ENCODE measurements at regions not wholly inside any gene's neighbourhood (a gene's known extent, or its start where the extent isn't known, plus 50 kb on each side); places are given as distances from the start of the nearest gene placed in this dataset.

DNA sequence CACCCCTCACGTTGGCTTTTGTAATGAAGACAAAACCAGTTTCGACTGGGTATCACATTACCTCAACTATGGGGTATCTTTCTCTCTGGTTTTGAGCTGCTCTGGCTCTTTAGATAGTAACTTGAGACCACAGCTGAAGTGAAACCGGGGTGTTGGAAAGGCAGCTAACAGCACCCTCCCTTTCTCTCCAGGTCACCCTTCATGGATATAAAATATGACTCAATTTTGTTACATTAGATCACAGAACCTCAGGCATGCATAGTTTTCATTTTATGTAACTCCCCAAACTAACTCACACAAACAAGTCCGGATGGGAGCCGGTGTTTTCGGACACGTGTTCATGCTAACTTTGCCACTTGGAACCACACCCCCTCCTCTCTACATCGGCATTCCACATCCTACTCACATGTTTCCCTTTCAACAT, 90.7 kb downstream of the NR2F2 start:
- Histone ChIP-seq H3K36me3 (no peaks in the 10 kb centered on the region), H3K4me1 (peaks cover 0 to 6% of the 10 kb centered on the region in 2 donors), H3K9me3 (no peaks in the 10 kb centered on the region), H3K27ac (no peak overlapping the region), H3K4me3 (no peak overlapping the region), H3K27me3 (peaks cover 51 to 58% (median 54%) of the 10 kb centered on the region in 3 donors)
- ATAC-seq (no peak), DNase-seq (no peak)
- in situ Hi-C loops (cut with MboI; ENCODE audit: low sequenced_read_pairs in 4 of 4) (no loop called here), intact Hi-C loops (cut with DNase I; ENCODE audit: low total_unique reads) (loop anchor here (10.0 kb wide), 1 partner anchor 366 kb away; no protein-coding TSS in a partner anchor)
- no peak for TF ChIP-seq POLR2A (IDR thresholded peaks at IDR 0.05)

DNA sequence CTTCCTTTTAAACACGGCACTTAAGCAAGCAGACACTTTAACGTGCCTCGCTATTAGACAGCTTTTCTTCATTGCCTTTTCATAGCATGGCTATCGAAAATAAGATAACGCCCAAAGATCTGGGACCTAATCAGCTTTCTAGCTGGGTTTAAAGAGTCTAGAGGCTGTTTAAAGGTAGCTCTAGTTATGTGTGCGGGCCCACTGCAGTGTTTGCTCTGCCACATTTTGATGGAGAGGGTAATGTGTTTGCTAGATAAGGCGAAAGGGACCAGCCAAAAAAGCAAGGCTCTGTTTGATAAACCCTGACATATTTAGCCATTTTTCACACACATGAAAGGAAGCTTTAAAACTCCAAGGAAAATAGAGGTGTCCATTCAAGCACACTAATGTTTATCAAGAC, 91.6 kb downstream of the NR2F2 start:
- Histone ChIP-seq H3K9me3 (no peaks in the 10 kb centered on the region), H3K27me3 (peaks cover 42 to 48% (median 45%) of the 10 kb centered on the region in 3 donors), H3K27ac (no peak overlapping the region), H3K4me3 (no peak overlapping the region), H3K36me3 (no peaks in the 10 kb centered on the region), H3K4me1 (no peaks in the 10 kb centered on the region)
- DNase-seq (no peak), ATAC-seq (no peak)
- in situ Hi-C loops (cut with MboI; ENCODE audit: low sequenced_read_pairs in 4 of 4) (no loop called here), intact Hi-C loops (cut with DNase I; ENCODE audit: low total_unique reads) (loop anchor here (10.0 kb wide), 1 partner anchor 367 kb away; no protein-coding TSS in a partner anchor)
- TF ChIP-seq, protein P1, sequence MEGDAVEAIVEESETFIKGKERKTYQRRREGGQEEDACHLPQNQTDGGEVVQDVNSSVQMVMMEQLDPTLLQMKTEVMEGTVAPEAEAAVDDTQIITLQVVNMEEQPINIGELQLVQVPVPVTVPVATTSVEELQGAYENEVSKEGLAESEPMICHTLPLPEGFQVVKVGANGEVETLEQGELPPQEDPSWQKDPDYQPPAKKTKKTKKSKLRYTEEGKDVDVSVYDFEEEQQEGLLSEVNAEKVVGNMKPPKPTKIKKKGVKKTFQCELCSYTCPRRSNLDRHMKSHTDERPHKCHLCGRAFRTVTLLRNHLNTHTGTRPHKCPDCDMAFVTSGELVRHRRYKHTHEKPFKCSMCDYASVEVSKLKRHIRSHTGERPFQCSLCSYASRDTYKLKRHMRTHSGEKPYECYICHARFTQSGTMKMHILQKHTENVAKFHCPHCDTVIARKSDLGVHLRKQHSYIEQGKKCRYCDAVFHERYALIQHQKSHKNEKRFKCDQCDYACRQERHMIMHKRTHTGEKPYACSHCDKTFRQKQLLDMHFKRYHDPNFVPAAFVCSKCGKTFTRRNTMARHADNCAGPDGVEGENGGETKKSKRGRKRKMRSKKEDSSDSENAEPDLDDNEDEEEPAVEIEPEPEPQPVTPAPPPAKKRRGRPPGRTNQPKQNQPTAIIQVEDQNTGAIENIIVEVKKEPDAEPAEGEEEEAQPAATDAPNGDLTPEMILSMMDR (IDR thresholded peaks at IDR 0.05 in 4 of 5, conservative IDR thresholded peaks at IDR 0.05 in 1 of 5) = no peak
- no peak for TF ChIP-seq POLR2A (IDR thresholded peaks at IDR 0.05)

DNA sequence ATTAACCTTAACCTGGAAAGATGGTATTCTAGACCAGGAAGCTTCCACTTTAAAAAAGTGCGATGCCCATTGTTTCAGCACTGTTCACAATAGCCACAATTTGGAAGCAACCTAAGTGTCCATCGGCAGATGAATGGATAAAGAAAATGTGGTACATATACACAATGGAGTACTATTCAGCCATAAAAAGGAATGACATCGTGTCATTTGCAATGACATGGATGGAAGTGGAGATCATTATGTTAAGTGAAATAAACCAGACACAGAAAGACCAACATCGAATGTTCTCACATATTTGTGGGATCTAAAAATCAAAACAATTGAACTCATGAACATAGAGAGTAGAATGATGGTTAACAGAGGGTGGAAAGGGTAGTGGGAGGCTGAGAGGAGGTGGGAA, 94.2 kb downstream of the NR2F2 start:
- TF ChIP-seq, protein P1 (IDR thresholded peaks at IDR 0.05 in 4 of 5, conservative IDR thresholded peaks at IDR 0.05 in 1 of 5) = no peak
- no peak for TF ChIP-seq POLR2A (IDR thresholded peaks at IDR 0.05)
- DNase-seq (no peak), ATAC-seq (no peak)
- Histone ChIP-seq H3K27ac (no peak overlapping the region), H3K27me3 (peaks cover 17 to 24% (median 21%) of the 10 kb centered on the region in 3 donors), H3K4me1 (peaks cover 0 to 6% of the 10 kb centered on the region in 2 donors), H3K4me3 (no peak overlapping the region), H3K36me3 (no peaks in the 10 kb centered on the region), H3K9me3 (no peaks in the 10 kb centered on the region)
- intact Hi-C loops (cut with DNase I; ENCODE audit: low total_unique reads) (loop anchor here (10.0 kb wide), 1 partner anchor 370 kb away; no protein-coding TSS in a partner anchor), in situ Hi-C loops (cut with MboI; ENCODE audit: low sequenced_read_pairs in 4 of 4) (no loop called here)

DNA sequence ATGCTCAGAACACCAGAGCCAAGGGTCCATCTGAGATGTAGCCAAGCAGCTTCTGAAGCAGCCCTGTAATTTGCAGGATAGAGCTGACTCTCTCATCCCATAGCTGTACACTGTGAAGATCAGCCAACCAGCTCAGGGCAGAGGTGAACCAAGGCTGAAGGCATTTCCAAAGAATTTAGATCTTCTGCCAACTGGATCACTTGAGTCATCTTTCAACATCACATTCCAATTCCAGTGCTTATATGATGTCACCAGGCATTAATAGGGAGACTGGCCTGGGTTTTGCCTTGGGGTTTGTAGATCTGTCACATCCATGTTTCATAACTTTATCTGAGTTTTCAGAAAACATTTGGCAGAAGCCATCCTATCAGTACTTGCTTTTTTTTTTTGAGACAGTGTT, 98.2 kb downstream of the NR2F2 start:
- ATAC-seq = peak; percentile 99
- peak in 1 of 2 donors; percentile 41 for DNase-seq
- peaks cover 0 to 6% of the 10 kb centered on the region in 2 donors for H3K4me1 ChIP-seq
- TF ChIP-seq, protein P1 (IDR thresholded peaks at IDR 0.05 in 4 of 5, conservative IDR thresholded peaks at IDR 0.05 in 1 of 5) = no peak
- no peak for TF ChIP-seq POLR2A (IDR thresholded peaks at IDR 0.05)
- in situ Hi-C loops (cut with MboI; ENCODE audit: low sequenced_read_pairs in 4 of 4) = no loop called here
- peaks cover 0 to 5% (median 5%) of the 10 kb centered on the region in 3 donors for H3K27me3 ChIP-seq
- H3K36me3 ChIP-seq = no peaks in the 10 kb centered on the region
- peak overlapping the region in 1 of 4 donors; percentile 40 for H3K27ac ChIP-seq
- H3K9me3 ChIP-seq = no peaks in the 10 kb centered on the region
- intact Hi-C loops (cut with DNase I; ENCODE audit: low total_unique reads) = loop anchor here (10.0 kb wide), 1 partner anchor 374 kb away; no protein-coding TSS in a partner anchor
- H3K4me3 ChIP-seq = no peak overlapping the region

DNA sequence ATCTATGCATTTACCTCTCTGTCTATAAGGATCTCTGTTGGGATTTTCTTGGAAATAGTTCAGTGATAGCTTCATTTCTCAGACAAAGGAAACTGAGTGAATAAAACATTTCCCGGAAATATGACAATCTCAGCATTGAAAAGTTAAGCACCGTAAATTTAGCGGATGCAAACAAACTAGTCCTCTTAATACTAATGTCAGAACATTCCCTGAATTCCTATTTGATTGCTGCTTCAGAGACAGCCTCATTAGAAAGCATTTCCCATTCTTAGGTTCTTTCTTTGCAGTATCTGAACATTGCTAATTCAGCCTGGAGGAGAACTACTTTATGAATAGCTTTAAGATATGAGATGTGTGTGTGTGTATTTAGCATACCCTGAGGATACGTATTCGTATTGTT, 101.3 kb downstream of the NR2F2 start:
- H3K4me3 ChIP-seq = no peak overlapping the region
- DNase-seq (no peak), ATAC-seq (no peak)
- in situ Hi-C loops (cut with MboI; ENCODE audit: low sequenced_read_pairs in 4 of 4) (no loop called here), intact Hi-C loops (cut with DNase I; ENCODE audit: low total_unique reads) (no loop called here)
- H3K9me3 ChIP-seq = no peaks in the 10 kb centered on the region
- no peaks in the 10 kb centered on the region for H3K27me3 ChIP-seq
- TF ChIP-seq POLR2A (IDR thresholded peaks at IDR 0.05) = no peak
- TF ChIP-seq, protein P1 (IDR thresholded peaks at IDR 0.05 in 4 of 5, conservative IDR thresholded peaks at IDR 0.05 in 1 of 5) = no peak
- no peak overlapping the region for H3K27ac ChIP-seq
- peaks cover 0 to 6% of the 10 kb centered on the region in 2 donors for H3K4me1 ChIP-seq
- no peaks in the 10 kb centered on the region for H3K36me3 ChIP-seq

All from gastrocnemius medialis (tissue), 4 donors.